ENCODE measurements at regions not wholly inside any gene's neighbourhood (a gene's known extent, or its start where the extent isn't known, plus 50 kb on each side); places are given as distances from the start of the nearest gene placed in this dataset.

GRCh38 chr2:20521682-20522189, 74.9 kb downstream of the RHOB start:
- Histone ChIP-seq H3K4me1 (peaks cover 62% of the 10 kb centered on the region), H3K27ac (peak overlapping the region; percentile 42; the same call in 1 of the 2 replicates), H3K4me2 (peak overlapping the region; percentile 97), H3K27me3 (no peaks in the 10 kb centered on the region), H3K36me3 (no peaks in the 10 kb centered on the region), H3K4me3 (no peak overlapping the region), H3K9me3 (no peaks in the 10 kb centered on the region), H4K20me1 (no peaks in the 10 kb centered on the region), H3K9ac (no peak overlapping the region)
- no peak for TF ChIP-seq Cebpa-rat (IDR thresholded peaks at IDR 0.05)

- Histone ChIP-seq H3K4me1 (peaks cover 74% of the 10 kb centered on the region), H3K4me2 (peak overlapping the region; percentile 97), H3K36me3 (no peaks in the 10 kb centered on the region), H4K20me1 (no peaks in the 10 kb centered on the region), H3K9me3 (no peaks in the 10 kb centered on the region), H3K27ac (peak overlapping the region; percentile 85; the same call in 1 of the 2 replicates), H3K27me3 (no peaks in the 10 kb centered on the region), H3K4me3 (no peak overlapping the region; the same call in 1 of the 2 replicates), H3K9ac (no peak overlapping the region)
- TF ChIP-seq Cebpa-rat (IDR thresholded peaks at IDR 0.05), result no peak
These were observed 76.4 kb downstream of the RHOB start for GRCh38 chr2:20523073-20523798.

DNA sequence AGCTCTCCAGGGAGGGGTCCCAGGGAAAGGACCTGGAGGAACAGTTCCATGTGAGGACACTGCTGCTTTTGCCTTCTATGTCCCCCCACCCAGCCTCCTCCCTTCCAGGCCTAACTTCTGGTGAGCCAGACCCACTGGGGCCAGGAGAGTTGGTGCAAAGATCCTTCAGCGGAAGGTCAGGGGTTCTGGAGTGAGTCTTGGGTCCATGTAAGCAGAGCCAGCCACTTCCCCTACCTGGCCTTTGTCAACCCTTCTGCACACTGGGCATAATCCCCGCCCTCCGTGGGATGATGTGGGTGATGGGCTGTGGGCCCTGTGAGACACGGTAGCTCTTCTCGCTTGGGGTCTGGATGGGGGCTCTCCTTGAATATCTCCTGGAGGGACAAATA, 76.9 kb downstream of the RHOB start:
- Histone ChIP-seq H3K9ac (no peak overlapping the region), H3K4me3 (no peak overlapping the region; the same call in 1 of the 2 replicates), H3K36me3 (no peaks in the 10 kb centered on the region), H3K9me3 (no peaks in the 10 kb centered on the region), H3K4me1 (peaks cover 79% of the 10 kb centered on the region), H3K27me3 (no peaks in the 10 kb centered on the region), H3K4me2 (peak overlapping the region; percentile 97), H4K20me1 (no peaks in the 10 kb centered on the region), H3K27ac (peak overlapping the region; percentile 85; the same call in 1 of the 2 replicates)
- no peak for TF ChIP-seq Cebpa-rat (IDR thresholded peaks at IDR 0.05)

GRCh38 chr2:20524412-20525040, 77.7 kb downstream of the RHOB start:
- no peak for TF ChIP-seq Cebpa-rat (IDR thresholded peaks at IDR 0.05)
- Histone ChIP-seq H4K20me1 (no peaks in the 10 kb centered on the region), H3K27ac (peak overlapping the region; percentile 85), H3K4me3 (peak overlapping the region; percentile 52), H3K9me3 (no peaks in the 10 kb centered on the region), H3K9ac (peak overlapping the region; percentile 65), H3K4me2 (peak overlapping the region; percentile 97), H3K4me1 (peaks cover 85% of the 10 kb centered on the region), H3K27me3 (no peaks in the 10 kb centered on the region), H3K36me3 (no peaks in the 10 kb centered on the region)

DNA sequence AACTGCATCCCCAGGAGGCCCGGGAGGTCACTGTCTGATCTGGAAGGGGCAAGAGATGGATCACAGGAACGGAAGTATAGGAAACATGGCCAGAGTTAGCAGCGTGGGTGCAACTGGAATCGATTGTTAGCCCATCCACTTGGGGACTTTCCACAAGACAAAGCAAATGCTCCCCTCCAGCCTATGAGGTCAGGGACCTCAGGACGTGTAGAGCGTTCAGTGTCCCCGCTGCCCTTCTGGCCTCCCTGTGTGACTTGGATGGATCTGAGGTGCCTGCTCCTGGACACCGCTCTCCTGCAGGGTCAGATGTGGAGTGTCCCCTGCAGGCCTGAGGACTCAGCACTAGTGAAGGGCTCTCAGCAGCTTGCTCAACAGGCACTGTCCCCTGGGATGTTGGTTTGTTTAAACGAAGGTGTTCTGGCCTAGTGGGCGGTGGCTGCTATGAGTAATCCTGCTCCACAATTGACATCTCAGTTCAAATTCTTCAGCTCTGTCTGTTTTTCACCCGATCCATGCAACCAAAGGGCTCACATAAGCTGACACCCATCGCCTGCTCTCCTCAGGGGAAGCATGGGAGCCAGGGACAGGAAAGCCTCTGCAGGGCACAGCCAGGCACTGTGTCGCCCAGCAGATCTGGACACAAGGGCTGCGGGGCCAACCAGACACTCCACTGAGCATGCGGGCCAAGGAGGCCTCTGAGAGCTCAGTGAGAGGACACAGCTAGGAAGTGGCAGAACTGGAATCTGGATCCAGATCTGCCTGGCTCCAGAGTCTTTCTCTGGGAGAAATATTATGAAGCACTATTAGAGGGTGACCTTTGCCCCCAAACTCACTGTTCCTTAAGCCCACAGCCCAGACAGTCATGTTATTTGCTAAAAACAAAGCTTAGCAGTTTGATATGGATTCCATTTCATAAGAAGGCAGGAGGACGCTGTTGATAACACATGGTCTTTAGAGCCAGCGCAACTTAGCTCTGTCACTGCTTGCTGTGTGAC, 78.5 kb downstream of the RHOB start:
- H3K27ac ChIP-seq, result peak overlapping the region; percentile 85
- H3K4me2 ChIP-seq, result peak overlapping the region; percentile 97
- peak; percentile 67; the same call in 1 of the 2 replicates for TF ChIP-seq Cebpa-rat (IDR thresholded peaks at IDR 0.05)
- H4K20me1 ChIP-seq, result no peaks in the 10 kb centered on the region
- no peaks in the 10 kb centered on the region for H3K9me3 ChIP-seq
- H3K4me1 ChIP-seq, result peaks cover 90% of the 10 kb centered on the region
- peak overlapping the region; percentile 52 for H3K4me3 ChIP-seq
- peak overlapping the region; percentile 65 for H3K9ac ChIP-seq
- H3K36me3 ChIP-seq, result no peaks in the 10 kb centered on the region
- no peaks in the 10 kb centered on the region for H3K27me3 ChIP-seq

- Histone ChIP-seq H3K9me3 (no peaks in the 10 kb centered on the region), H3K4me2 (peak overlapping the region; percentile 97), H3K27me3 (no peaks in the 10 kb centered on the region), H4K20me1 (no peaks in the 10 kb centered on the region), H3K4me1 (peaks cover 95% of the 10 kb centered on the region), H3K9ac (no peak overlapping the region; the same call in 1 of the 2 replicates), H3K36me3 (no peaks in the 10 kb centered on the region), H3K4me3 (no peak overlapping the region), H3K27ac (peak overlapping the region; percentile 52; the same call in 1 of the 2 replicates)
- no peak for TF ChIP-seq Cebpa-rat (IDR thresholded peaks at IDR 0.05)
These were observed 79.3 kb downstream of the RHOB start for GRCh38 chr2:20526160-20526559.

DNA sequence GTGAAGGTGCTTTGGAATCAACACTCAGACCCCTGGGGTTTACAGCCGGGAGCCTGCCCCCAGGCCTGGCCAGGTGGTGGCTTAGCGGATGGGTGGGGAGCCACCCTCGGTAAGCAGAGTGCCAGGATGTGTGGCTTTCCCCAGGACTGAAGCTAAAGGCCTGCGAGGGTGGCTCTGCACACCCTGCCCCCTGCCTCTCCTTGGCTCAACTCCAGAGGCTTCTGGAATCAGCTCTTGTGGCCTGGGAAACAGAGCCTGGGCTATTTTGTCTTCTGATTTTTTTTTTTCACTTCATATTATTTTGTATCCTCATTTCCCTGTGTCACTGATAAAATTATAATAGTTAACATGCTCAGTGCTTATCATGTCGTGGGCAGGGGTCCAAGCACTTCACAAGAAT, 79.8 kb downstream of the RHOB start:
- H3K27me3 ChIP-seq, result no peaks in the 10 kb centered on the region
- no peaks in the 10 kb centered on the region for H4K20me1 ChIP-seq
- peak overlapping the region; percentile 97 for H3K4me2 ChIP-seq
- H3K9ac ChIP-seq, result peak overlapping the region; percentile 3; the same call in 1 of the 2 replicates
- peak overlapping the region; percentile 36; the same call in 1 of the 2 replicates for H3K4me3 ChIP-seq
- H3K36me3 ChIP-seq, result no peaks in the 10 kb centered on the region
- no peak for TF ChIP-seq Cebpa-rat (IDR thresholded peaks at IDR 0.05)
- H3K27ac ChIP-seq, result peak overlapping the region; percentile 52
- H3K9me3 ChIP-seq, result no peaks in the 10 kb centered on the region
- H3K4me1 ChIP-seq, result peaks cover 95% of the 10 kb centered on the region

GRCh38 chr2:20528713-20529112, 81.8 kb downstream of the RHOB start:
- no peak overlapping the region for H3K27ac ChIP-seq
- H4K20me1 ChIP-seq, result no peaks in the 10 kb centered on the region
- H3K4me3 ChIP-seq, result no peak overlapping the region
- H3K27me3 ChIP-seq, result no peaks in the 10 kb centered on the region
- peaks cover 95% of the 10 kb centered on the region for H3K4me1 ChIP-seq
- H3K9ac ChIP-seq, result no peak overlapping the region
- no peaks in the 10 kb centered on the region for H3K36me3 ChIP-seq
- TF ChIP-seq Cebpa-rat (IDR thresholded peaks at IDR 0.05), result no peak
- H3K4me2 ChIP-seq, result peak overlapping the region; percentile 97
- H3K9me3 ChIP-seq, result no peaks in the 10 kb centered on the region

DNA sequence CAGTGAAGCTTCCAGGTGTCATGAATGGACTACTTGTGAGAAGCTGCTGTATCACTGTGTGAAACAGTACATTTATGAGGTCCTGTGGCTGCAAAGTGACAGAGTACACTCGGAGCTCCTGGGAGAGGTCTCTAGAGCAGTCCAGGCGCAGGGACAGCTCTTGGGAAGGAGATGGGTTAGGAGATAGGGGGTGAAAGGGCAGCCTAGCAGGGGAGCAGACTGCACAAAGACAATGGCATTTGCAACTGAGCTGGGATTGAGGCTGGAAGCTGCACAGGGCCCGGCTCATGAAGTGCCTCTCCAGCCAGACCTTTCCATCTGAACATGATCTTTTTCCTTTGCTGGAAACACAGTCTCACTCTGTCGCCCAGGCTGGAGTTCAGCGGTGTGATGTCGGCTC, 83.6 kb downstream of the RHOB start:
- Histone ChIP-seq H3K36me3 (no peaks in the 10 kb centered on the region), H4K20me1 (no peaks in the 10 kb centered on the region), H3K9me3 (no peaks in the 10 kb centered on the region), H3K27ac (no peak overlapping the region), H3K4me2 (peak overlapping the region; percentile 59; the same call in 1 of the 2 replicates), H3K4me3 (no peak overlapping the region), H3K4me1 (peaks cover 95% of the 10 kb centered on the region), H3K9ac (no peak overlapping the region), H3K27me3 (no peaks in the 10 kb centered on the region)
- TF ChIP-seq Cebpa-rat (IDR thresholded peaks at IDR 0.05), result no peak
